ENCODE measurements at regions not wholly inside any gene's neighbourhood (a gene's known extent, or its start where the extent isn't known, plus 50 kb on each side); places are given as distances from the start of the nearest gene placed in this dataset.

- TF ChIP-seq POLR2A (IDR thresholded peaks at IDR 0.05) (no peak), CTCF (IDR thresholded peaks at IDR 0.05) (no peak)
Measured at GRCh38 chr21:17978895-17979294, 159.7 kb upstream of the C21orf91 start.

All from Peyer's patch (tissue), 4 donors.